Ascending aorta (tissue), 2 donors: ENCODE measurements at regions not wholly inside any gene's neighbourhood (a gene's known extent, or its start where the extent isn't known, plus 50 kb on each side); places are given as distances from the start of the nearest gene placed in this dataset.

Source experiments
- DNase-seq, 2 donors: peaks; one replicate each; pipeline ENCODE4 v3.0.0-alpha.2; 2019; ENCODE audit warnings: low spot score in 2 of 2
- H3K27ac ChIP-seq, 2 donors: fragments of 200-600 bp; sonication (generic); one replicate each; pipeline ENCODE4 v1.5.1; 2016 to 2017; ENCODE audit warnings: mild to moderate bottlenecking in 1 of 2
- H3K27me3 ChIP-seq: fragments of 200-600 bp; sonication (generic); one replicate; pipeline ENCODE4 v1.5.1; 2017
- H3K36me3 ChIP-seq, 2 donors: fragments of 200-600 bp; sonication (generic); one replicate each; pipeline ENCODE4 v1.5.1; 2016
- H3K4me1 ChIP-seq, 2 donors: fragments of 200-600 bp; sonication (generic); one replicate each; pipeline ENCODE4 v1.5.1; 2016 to 2017; ENCODE audit warnings: mild to moderate bottlenecking in 1 of 2
- H3K4me3 ChIP-seq, 2 donors: fragments of 200-600 bp; sonication (generic); one replicate each; pipeline ENCODE4 v1.5.1; 2016 to 2017; ENCODE audit warnings: mild to moderate bottlenecking in 1 of 2
- H3K9me3 ChIP-seq, 2 donors: fragments of 200-600 bp; sonication (generic); one replicate each; pipeline ENCODE4 v1.5.1; 2016
- intact Hi-C: fragments of 100-400 bp; cut with DNase I; formaldehyde crosslinking; loops from one replicate; pipeline ENCODE4 v1.15.1; 2023
- TF ChIP-seq, protein P1 (sequence below), 3 experiments: fragments of 200-600 bp in 2 of 3; fragments of 450-650 bp in 1 of 3; sonication (generic) in 2 of 3; IDR thresholded peaks; one replicate each; pipeline ENCODE4 v1.5.1; 2016 to 2019; ENCODE audit warnings: antibody characterized with exemption in 3 of 3, mild to moderate bottlenecking in 1 of 3, moderate library complexity in 1 of 3

DNA sequence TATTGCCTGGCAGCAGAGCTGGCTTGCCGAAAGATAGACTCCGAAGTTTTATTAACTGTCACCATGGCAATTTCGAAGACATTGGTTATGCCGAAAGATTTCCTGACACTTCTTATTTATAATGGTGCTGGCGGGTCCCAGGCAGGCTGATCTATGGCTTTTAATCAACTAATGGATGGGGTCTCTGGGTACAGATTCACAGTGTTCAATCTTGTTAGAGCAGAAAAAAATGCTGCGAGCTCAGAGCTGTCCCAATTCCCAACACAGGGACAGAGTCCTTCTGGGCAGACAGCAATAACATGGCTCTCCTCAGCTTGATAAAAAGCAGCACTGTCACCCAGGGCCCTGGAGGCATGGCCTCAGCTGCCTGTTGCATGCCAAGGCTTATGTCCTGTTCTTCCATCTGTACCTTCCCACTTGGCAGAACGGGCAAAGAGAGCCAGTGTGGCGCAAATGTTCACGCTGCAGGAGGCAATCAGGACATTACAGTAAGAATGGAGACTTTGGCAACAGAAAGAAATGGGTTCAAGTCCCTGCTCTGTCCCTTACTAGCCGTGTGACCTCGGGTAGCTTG is 228.2 kb upstream of the PWP1 start:
- intact Hi-C loops: no loop called here

DNA sequence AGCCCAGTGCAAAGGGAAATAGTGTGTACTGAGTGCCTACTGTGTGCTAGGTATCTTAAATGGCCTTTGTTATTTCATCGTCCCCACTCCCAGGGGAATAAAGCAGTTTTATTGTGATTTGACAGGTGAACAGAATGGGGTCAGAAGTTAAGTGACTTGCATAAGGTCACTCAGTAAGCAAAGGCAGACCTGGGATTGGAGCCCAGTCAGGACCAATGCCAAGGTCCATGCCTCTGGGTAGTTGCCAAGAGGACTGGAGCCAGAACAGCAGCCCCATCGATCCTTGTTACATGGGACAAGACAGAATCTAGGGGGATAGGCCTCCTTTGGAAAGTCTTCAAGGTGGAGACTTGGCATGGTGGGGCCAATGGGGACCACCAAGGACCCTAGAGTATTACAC is 227.4 kb upstream of the PWP1 start:
- Histone ChIP-seq H3K4me3 (no peak overlapping the region), H3K9me3 (no peaks in the 10 kb centered on the region), H3K4me1 (no peaks in the 10 kb centered on the region), H3K27me3 (no peaks in the 10 kb centered on the region), H3K27ac (no peak overlapping the region), H3K36me3 (no peaks in the 10 kb centered on the region)
- DNase-seq: no peak
- TF ChIP-seq, protein P1, sequence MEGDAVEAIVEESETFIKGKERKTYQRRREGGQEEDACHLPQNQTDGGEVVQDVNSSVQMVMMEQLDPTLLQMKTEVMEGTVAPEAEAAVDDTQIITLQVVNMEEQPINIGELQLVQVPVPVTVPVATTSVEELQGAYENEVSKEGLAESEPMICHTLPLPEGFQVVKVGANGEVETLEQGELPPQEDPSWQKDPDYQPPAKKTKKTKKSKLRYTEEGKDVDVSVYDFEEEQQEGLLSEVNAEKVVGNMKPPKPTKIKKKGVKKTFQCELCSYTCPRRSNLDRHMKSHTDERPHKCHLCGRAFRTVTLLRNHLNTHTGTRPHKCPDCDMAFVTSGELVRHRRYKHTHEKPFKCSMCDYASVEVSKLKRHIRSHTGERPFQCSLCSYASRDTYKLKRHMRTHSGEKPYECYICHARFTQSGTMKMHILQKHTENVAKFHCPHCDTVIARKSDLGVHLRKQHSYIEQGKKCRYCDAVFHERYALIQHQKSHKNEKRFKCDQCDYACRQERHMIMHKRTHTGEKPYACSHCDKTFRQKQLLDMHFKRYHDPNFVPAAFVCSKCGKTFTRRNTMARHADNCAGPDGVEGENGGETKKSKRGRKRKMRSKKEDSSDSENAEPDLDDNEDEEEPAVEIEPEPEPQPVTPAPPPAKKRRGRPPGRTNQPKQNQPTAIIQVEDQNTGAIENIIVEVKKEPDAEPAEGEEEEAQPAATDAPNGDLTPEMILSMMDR (IDR thresholded peaks at IDR 0.05): no peak
- intact Hi-C loops: no loop called here

More for the DNA sequence above, 228.2 kb upstream of the PWP1 start:
- Histone ChIP-seq H3K36me3 (no peaks in the 10 kb centered on the region), H3K4me1 (no peaks in the 10 kb centered on the region), H3K27ac (no peak overlapping the region), H3K9me3 (no peaks in the 10 kb centered on the region), H3K27me3 (no peaks in the 10 kb centered on the region), H3K4me3 (no peak overlapping the region)
- DNase-seq: no peak
- TF ChIP-seq, protein P1 (IDR thresholded peaks at IDR 0.05): no peak

DNA sequence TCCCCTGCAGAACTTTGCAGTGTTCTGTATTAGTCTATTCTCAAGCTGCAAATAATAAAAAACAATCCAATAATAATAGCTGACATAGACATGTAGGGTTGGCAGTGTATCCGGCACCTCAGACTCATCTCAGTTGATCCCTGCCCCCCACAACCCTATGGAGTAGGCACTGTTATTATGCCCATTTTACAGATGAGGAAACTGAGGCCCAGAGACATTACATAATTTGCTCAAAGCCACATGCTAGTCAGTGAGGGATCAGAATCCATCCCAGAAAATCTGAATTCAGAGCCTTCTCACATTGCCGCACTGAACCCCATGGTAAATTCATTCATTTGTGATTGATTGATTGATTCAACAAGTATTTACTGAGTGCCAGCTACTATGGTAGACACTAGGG is 226.6 kb upstream of the PWP1 start:
- intact Hi-C loops: no loop called here

DNA sequence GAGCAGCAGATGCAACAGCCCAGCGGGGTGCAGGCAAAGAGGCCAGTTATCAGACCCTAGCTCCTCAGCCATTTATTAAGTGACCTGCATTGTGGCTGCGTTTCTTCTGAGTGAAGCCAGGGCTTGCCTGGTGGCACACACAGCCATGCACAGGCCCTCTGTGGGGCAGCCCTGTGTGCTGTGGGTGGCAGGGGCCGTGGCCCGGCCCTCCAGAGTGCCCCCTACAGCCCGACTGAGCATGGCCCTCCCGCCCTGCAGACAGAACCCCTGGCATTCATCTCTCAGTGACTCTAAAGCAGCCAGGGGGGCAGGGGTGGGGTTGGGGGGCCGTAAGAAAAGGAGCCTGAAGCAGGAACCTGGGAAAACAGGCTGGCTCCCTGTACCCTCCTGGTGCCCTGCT is 226.0 kb upstream of the PWP1 start:
- intact Hi-C loops: no loop called here
- H3K9me3 ChIP-seq: no peaks in the 10 kb centered on the region
- no peak overlapping the region for H3K27ac ChIP-seq
- TF ChIP-seq, protein P1 (IDR thresholded peaks at IDR 0.05): no peak
- no peaks in the 10 kb centered on the region for H3K4me1 ChIP-seq
- no peaks in the 10 kb centered on the region for H3K27me3 ChIP-seq
- no peaks in the 10 kb centered on the region for H3K36me3 ChIP-seq
- no peak for DNase-seq
- H3K4me3 ChIP-seq: no peak overlapping the region

More for the DNA sequence above, 226.6 kb upstream of the PWP1 start:
- DNase-seq: no peak
- no peak overlapping the region for H3K27ac ChIP-seq
- no peaks in the 10 kb centered on the region for H3K36me3 ChIP-seq
- H3K4me1 ChIP-seq: no peaks in the 10 kb centered on the region
- H3K9me3 ChIP-seq: no peaks in the 10 kb centered on the region
- H3K4me3 ChIP-seq: no peak overlapping the region
- TF ChIP-seq, protein P1 (IDR thresholded peaks at IDR 0.05): no peak
- H3K27me3 ChIP-seq: no peaks in the 10 kb centered on the region

DNA sequence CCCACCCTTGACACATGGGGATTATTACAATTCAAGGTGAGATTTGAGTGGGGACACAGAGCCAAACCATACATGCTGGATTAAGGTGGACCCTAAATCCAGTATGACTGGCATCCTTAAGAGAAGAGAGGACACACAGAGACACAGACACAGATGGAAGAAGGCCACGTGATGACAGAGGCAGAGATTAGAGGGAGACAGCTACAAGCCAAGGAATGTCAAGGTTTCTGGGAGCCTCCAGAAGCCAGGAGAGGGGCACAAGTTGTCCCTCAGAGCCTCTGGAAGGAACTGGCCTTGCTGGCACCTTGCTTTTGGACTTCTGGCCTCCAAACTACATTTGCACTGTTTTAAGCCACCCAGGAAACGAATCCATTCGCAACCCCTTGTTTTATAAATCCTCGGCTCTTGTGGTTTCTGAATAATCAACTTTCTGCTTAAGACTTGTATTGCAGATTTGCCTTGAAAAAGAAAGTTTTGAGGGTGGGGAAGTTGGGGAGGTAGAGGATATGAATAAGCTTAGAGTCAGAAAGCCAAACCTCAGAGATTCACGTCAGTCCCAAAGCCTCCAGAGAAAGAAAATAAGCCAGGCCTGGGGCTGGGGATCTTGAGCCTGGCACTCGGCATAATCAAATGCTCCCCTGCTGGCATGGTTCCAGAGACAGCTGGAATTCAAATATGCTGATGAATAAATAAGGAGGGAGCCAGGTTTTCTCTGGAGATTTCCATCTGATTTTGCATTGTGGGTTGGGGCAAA is 224.2 kb upstream of the PWP1 start:
- Histone ChIP-seq H3K4me1 (no peaks in the 10 kb centered on the region), H3K9me3 (no peaks in the 10 kb centered on the region), H3K27ac (no peak overlapping the region), H3K4me3 (no peak overlapping the region), H3K27me3 (no peaks in the 10 kb centered on the region), H3K36me3 (no peaks in the 10 kb centered on the region)
- DNase-seq: no peak
- TF ChIP-seq, protein P1 (IDR thresholded peaks at IDR 0.05): no peak
- intact Hi-C loops: no loop called here
